Gastrocnemius medialis (tissue), 4 donors: ENCODE measurements at regions not wholly inside any gene's neighbourhood (a gene's known extent, or its start where the extent isn't known, plus 50 kb on each side); places are given as distances from the start of the nearest gene placed in this dataset.

Experiments used
- CTCF ChIP-seq, 5 experiments: fragments of 450-650 bp in 3 of 5; fragments of 200-600 bp in 2 of 5; sonication (generic) in 2 of 5; IDR thresholded peaks in 4 of 5; conservative IDR thresholded peaks in 1 of 5; 1 replicate in 4 of 5; 2 replicates in 1 of 5; pipeline ENCODE4 v1.5.1; 2016 to 2019; ENCODE audit warnings: antibody characterized with exemption in 5 of 5, mild to moderate bottlenecking in 3 of 5, moderate library complexity in 3 of 5
- POLR2A ChIP-seq, 2 donors: fragments of 450-650 bp; IDR thresholded peaks; one replicate each; pipeline ENCODE4 v1.6.1; 2017; ENCODE audit warnings: antibody characterized with exemption in 2 of 2, mild to moderate bottlenecking in 2 of 2, moderate library complexity in 2 of 2

- TF ChIP-seq CTCF (IDR thresholded peaks at IDR 0.05 in 4 of 5, conservative IDR thresholded peaks at IDR 0.05 in 1 of 5) (no peak), POLR2A (IDR thresholded peaks at IDR 0.05) (no peak)
These were observed 256.2 kb downstream of the PARN start for GRCh38 chr16:14373896-14374295.
